ENCODE measurements at regions not wholly inside any gene's neighbourhood (a gene's known extent, or its start where the extent isn't known, plus 50 kb on each side); places are given as distances from the start of the nearest gene placed in this dataset.

DNA sequence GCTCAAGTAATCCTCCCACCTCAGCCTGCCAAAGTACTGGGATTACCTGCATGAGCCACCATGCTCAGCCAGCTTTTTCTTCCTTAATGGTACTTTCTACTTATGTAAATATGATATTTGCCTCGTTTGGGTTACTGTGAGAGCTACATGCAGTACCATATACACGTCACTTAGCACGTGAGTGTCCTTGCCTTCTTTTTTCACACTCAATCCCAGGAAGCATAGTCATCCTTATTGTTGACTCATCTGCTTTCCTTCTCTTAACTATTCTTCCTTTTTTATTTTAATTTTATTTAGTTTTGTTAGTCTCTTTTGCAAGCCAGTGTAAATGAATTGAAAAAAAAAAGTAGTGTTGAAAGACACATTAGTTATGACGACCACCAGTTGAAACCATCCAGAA, 205.9 kb downstream of the HIPK3 start:
- Histone ChIP-seq H3K9me3 (ENCODE audit: control insufficient read depth, low read length) (no peaks in the 10 kb centered on the region), H3K27ac (ENCODE audit: low read depth in 1 of 2, low read length in 2 of 2) (no peak overlapping the region), H3K27me3 (ENCODE audit: control insufficient read depth in 1 of 2, insufficient read depth in 2 of 2, low read length in 1 of 2) (no peaks in the 10 kb centered on the region), H3K36me3 (ENCODE audit: control insufficient read depth in 1 of 2, insufficient read depth in 2 of 2, low read length in 1 of 2) (no peaks in the 10 kb centered on the region), H3K4me3 (ENCODE audit: low read length in 2 of 2) (no peak overlapping the region), H3K4me1 (ENCODE audit: control insufficient read depth in 1 of 2, insufficient read depth in 2 of 2, low read length in 2 of 2) (no peaks in the 10 kb centered on the region)
- DNase-seq (no peak), ATAC-seq (ENCODE audit: low FRiP score) (no peak)
- 68 to 77% methylated on average over 4 of the region's 4 CpGs for WGBS, 2 donors
- intact Hi-C loops (cut with DNase I) = no loop called here

DNA sequence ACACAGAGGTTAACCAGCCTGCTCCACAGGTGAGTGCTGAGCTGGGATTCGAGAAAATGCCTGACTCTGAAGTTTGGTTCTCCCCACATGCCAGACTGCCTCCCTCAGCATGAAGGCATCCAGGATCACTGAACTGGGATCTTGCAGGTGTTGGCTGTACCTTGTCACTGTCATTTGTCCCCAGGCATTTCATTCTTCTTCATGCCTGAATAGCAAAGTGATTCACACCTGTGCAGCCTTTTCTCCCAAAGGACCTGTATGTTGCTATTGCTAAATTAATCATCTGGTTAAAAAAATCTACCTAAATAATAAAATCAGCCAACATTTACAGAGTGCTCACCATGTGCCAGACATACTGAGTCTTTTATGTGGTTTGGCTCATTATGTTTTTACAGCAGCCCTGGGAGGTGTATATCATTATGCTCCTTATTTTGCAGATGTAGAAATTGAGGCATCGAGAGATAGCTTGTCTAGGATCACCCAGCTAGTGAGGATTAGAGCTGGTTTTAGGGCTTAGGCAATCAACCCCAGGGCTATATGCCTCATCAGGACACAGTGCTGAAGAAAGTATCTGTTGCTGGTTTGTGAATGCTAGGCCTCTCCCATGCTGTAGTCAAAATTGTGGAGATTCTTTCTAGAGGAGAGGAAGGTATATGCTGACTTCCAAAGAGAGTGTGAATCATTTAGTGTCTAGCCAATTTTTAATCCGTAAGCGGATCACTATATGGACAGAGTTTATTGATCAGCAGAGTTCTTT, 204.4 kb downstream of the HIPK3 start:
- Histone ChIP-seq H3K4me1 (ENCODE audit: control insufficient read depth in 1 of 2, insufficient read depth in 2 of 2, low read length in 2 of 2) (no peaks in the 10 kb centered on the region), H3K27me3 (ENCODE audit: control insufficient read depth in 1 of 2, insufficient read depth in 2 of 2, low read length in 1 of 2) (no peaks in the 10 kb centered on the region), H3K27ac (ENCODE audit: low read depth in 1 of 2, low read length in 2 of 2) (no peak overlapping the region), H3K36me3 (ENCODE audit: control insufficient read depth in 1 of 2, insufficient read depth in 2 of 2, low read length in 1 of 2) (no peaks in the 10 kb centered on the region), H3K9me3 (ENCODE audit: control insufficient read depth, low read length) (no peaks in the 10 kb centered on the region), H3K4me3 (ENCODE audit: low read length in 2 of 2) (no peak overlapping the region)
- ATAC-seq (ENCODE audit: low FRiP score) (no peak), DNase-seq (no peak)
- intact Hi-C loops (cut with DNase I) = no loop called here
- WGBS, 2 donors = 83 to 84% methylated on average over 4 of the region's 4 CpGs

DNA sequence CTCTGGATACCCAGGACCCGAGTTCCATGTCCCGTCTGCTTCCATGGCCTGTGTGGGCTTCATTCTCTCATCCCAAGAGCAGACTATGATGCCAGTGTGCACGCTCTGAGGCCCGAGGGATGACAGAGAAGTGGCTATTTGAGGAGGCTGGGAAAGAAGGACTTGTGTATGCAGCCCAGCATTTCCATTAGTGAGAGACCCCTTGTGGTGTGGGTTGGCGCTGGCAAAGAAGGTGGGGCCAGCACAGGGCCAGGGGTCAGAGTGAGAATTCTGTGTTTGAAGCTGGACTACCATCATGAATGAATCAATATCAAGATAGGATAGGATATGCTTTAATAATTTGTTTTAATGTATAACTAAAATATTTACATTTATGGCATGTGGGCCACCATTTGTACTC, 200.8 kb downstream of the HIPK3 start:
- Histone ChIP-seq H3K36me3 (ENCODE audit: control insufficient read depth in 1 of 2, insufficient read depth in 2 of 2, low read length in 1 of 2) (no peaks in the 10 kb centered on the region), H3K27ac (ENCODE audit: low read depth in 1 of 2, low read length in 2 of 2) (no peak overlapping the region), H3K27me3 (ENCODE audit: control insufficient read depth in 1 of 2, insufficient read depth in 2 of 2, low read length in 1 of 2) (peaks cover 0 to 2% of the 10 kb centered on the region in 2 donors), H3K4me1 (ENCODE audit: control insufficient read depth in 1 of 2, insufficient read depth in 2 of 2, low read length in 2 of 2) (no peaks in the 10 kb centered on the region), H3K4me3 (ENCODE audit: low read length in 2 of 2) (no peak overlapping the region), H3K9me3 (ENCODE audit: control insufficient read depth, low read length) (no peaks in the 10 kb centered on the region)
- ATAC-seq (ENCODE audit: low FRiP score) = no peak
- no peak for DNase-seq
- 94 to 95% methylated on average over 5 of the region's 5 CpGs for WGBS, 2 donors
- intact Hi-C loops (cut with DNase I) = no loop called here

DNA sequence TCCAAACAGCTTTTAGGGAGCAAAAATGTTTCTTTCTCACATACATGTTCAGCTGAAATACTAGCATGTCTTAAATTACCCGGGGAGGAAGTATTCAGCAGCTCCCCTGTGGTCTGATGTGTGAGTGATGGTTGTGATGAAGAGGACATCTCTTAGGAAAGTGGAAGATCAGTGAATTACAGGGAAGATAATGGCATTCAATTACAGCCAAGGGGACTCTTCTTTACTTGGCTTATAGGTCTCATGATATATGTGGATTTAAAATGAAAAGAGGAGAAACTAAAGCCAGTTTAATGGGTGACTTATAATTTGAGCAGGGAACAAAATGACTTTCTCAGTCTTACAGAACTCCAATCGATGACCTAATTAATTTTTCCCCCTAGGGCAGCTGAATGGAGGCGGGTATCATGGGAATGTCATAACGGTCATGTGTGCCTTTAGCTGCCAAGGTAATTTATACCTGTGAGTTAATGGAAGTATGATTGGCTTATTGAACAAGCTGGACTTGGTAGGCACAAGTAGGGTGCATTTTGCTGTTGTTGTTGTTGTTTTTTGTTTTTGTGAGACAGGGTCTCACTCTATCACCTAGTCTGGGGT, 198.8 kb downstream of the HIPK3 start:
- no peak for ATAC-seq (ENCODE audit: low FRiP score)
- no peak for DNase-seq
- H3K4me3 ChIP-seq (ENCODE audit: low read length in 2 of 2) = no peak overlapping the region
- no peaks in the 10 kb centered on the region for H3K4me1 ChIP-seq (ENCODE audit: control insufficient read depth in 1 of 2, insufficient read depth in 2 of 2, low read length in 2 of 2)
- no peaks in the 10 kb centered on the region for H3K9me3 ChIP-seq (ENCODE audit: control insufficient read depth, low read length)
- 77 to 83% methylated on average over 4 of the region's 4 CpGs for WGBS, 2 donors
- H3K27ac ChIP-seq (ENCODE audit: low read depth in 1 of 2, low read length in 2 of 2) = no peak overlapping the region
- peaks cover 0 to 2% of the 10 kb centered on the region in 2 donors for H3K27me3 ChIP-seq (ENCODE audit: control insufficient read depth in 1 of 2, insufficient read depth in 2 of 2, low read length in 1 of 2)
- intact Hi-C loops (cut with DNase I) = no loop called here
- no peaks in the 10 kb centered on the region for H3K36me3 ChIP-seq (ENCODE audit: control insufficient read depth in 1 of 2, insufficient read depth in 2 of 2, low read length in 1 of 2)

DNA sequence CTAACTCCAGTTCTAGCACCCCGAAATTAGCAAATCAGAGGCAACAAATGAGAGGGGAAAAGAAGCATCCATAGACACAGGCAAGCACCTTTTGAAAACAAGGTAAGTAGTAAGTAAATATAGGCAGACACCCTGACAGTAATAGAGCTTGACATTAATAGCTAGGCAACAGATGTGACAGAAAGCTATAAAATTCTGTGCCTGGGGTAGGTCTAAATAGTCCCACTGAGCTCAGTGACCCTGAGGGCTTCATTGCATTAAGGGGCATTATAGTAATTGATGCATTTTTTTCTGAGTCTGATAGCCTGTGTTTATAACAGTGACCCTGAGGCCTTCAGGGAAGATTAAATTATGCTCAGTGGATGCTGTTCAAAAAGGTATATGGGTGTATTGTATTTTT, 197.1 kb downstream of the HIPK3 start:
- H3K4me3 ChIP-seq (ENCODE audit: low read length in 2 of 2) = no peak overlapping the region
- intact Hi-C loops (cut with DNase I) = no loop called here
- no peaks in the 10 kb centered on the region for H3K36me3 ChIP-seq (ENCODE audit: control insufficient read depth in 1 of 2, insufficient read depth in 2 of 2, low read length in 1 of 2)
- ATAC-seq (ENCODE audit: low FRiP score) = no peak
- peaks cover 0 to 2% of the 10 kb centered on the region in 2 donors for H3K27me3 ChIP-seq (ENCODE audit: control insufficient read depth in 1 of 2, insufficient read depth in 2 of 2, low read length in 1 of 2)
- WGBS, 2 donors = 95% methylated on average over 1 of the region's 1 CpG
- H3K9me3 ChIP-seq (ENCODE audit: control insufficient read depth, low read length) = no peaks in the 10 kb centered on the region
- no peak for DNase-seq
- H3K4me1 ChIP-seq (ENCODE audit: control insufficient read depth in 1 of 2, insufficient read depth in 2 of 2, low read length in 2 of 2) = no peaks in the 10 kb centered on the region
- no peak overlapping the region for H3K27ac ChIP-seq (ENCODE audit: low read depth in 1 of 2, low read length in 2 of 2)

- Histone ChIP-seq H3K27me3 (ENCODE audit: control insufficient read depth in 1 of 2, insufficient read depth in 2 of 2, low read length in 1 of 2) (peaks cover 0 to 2% of the 10 kb centered on the region in 2 donors), H3K27ac (ENCODE audit: low read depth in 1 of 2, low read length in 2 of 2) (no peak overlapping the region), H3K9me3 (ENCODE audit: control insufficient read depth, low read length) (no peaks in the 10 kb centered on the region), H3K36me3 (ENCODE audit: control insufficient read depth in 1 of 2, insufficient read depth in 2 of 2, low read length in 1 of 2) (no peaks in the 10 kb centered on the region), H3K4me1 (ENCODE audit: control insufficient read depth in 1 of 2, insufficient read depth in 2 of 2, low read length in 2 of 2) (no peaks in the 10 kb centered on the region), H3K4me3 (ENCODE audit: low read length in 2 of 2) (no peak overlapping the region)
- no peak for DNase-seq
- WGBS, 2 donors = 51 to 54% methylated on average over 3 of the region's 3 CpGs
- intact Hi-C loops (cut with DNase I) = no loop called here
- no peak for ATAC-seq (ENCODE audit: low FRiP score)
These were observed 195.8 kb downstream of the HIPK3 start for GRCh38 chr11:33452836-33453624.

DNA sequence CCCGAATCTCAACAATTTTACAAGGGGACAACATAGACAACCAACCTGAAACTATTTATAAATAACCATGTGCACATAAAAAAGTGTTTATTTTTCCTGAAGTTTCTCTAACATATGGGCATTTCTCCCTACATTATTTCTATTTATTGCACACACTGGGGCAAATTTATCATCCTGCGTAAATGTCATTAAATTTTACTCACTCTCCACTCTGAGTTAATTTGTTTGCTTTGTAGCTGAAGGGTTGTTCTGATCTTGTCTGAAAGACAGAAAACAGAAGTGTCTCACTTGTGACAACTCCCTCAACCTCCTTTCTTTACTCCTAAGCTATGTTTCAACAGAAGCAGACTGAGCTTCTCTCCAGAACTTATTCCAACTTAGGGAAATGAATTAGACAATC, 194.2 kb downstream of the HIPK3 start:
- no peaks in the 10 kb centered on the region for H3K9me3 ChIP-seq (ENCODE audit: control insufficient read depth, low read length)
- ATAC-seq (ENCODE audit: low FRiP score) = no peak
- H3K4me3 ChIP-seq (ENCODE audit: low read length in 2 of 2) = no peak overlapping the region
- H3K4me1 ChIP-seq (ENCODE audit: control insufficient read depth in 1 of 2, insufficient read depth in 2 of 2, low read length in 2 of 2) = no peaks in the 10 kb centered on the region
- intact Hi-C loops (cut with DNase I) = no loop called here
- no peaks in the 10 kb centered on the region for H3K36me3 ChIP-seq (ENCODE audit: control insufficient read depth in 1 of 2, insufficient read depth in 2 of 2, low read length in 1 of 2)
- DNase-seq = no peak
- peaks cover 0 to 2% of the 10 kb centered on the region in 2 donors for H3K27me3 ChIP-seq (ENCODE audit: control insufficient read depth in 1 of 2, insufficient read depth in 2 of 2, low read length in 1 of 2)
- WGBS, 2 donors = 49 to 68% methylated on average over 2 of the region's 2 CpGs
- no peak overlapping the region for H3K27ac ChIP-seq (ENCODE audit: low read depth in 1 of 2, low read length in 2 of 2)

- DNase-seq = no peak
- H3K9me3 ChIP-seq (ENCODE audit: control insufficient read depth, low read length) = no peaks in the 10 kb centered on the region
- WGBS, 2 donors = 70 to 76% methylated on average over 3 of the region's 3 CpGs
- no peaks in the 10 kb centered on the region for H3K27me3 ChIP-seq (ENCODE audit: control insufficient read depth in 1 of 2, insufficient read depth in 2 of 2, low read length in 1 of 2)
- H3K36me3 ChIP-seq (ENCODE audit: control insufficient read depth in 1 of 2, insufficient read depth in 2 of 2, low read length in 1 of 2) = no peaks in the 10 kb centered on the region
- intact Hi-C loops (cut with DNase I) = no loop called here
- no peak overlapping the region for H3K4me3 ChIP-seq (ENCODE audit: low read length in 2 of 2)
- H3K4me1 ChIP-seq (ENCODE audit: control insufficient read depth in 1 of 2, insufficient read depth in 2 of 2, low read length in 2 of 2) = peaks cover 0 to 4% of the 10 kb centered on the region in 2 donors
- no peak for ATAC-seq (ENCODE audit: low FRiP score)
- H3K27ac ChIP-seq (ENCODE audit: low read depth in 1 of 2, low read length in 2 of 2) = no peak overlapping the region
These were observed 192.6 kb downstream of the HIPK3 start for GRCh38 chr11:33449798-33450197.
